Ishikawa (cell line): ENCODE measurements at regions not wholly inside any gene's neighbourhood (a gene's known extent, or its start where the extent isn't known, plus 50 kb on each side); places are given as distances from the start of the nearest gene placed in this dataset.

Experiments
- CEBPB ChIP-seq: IDR thresholded peaks from 2 replicates; pipeline ENCODE4 v1.6.1; 2012
- CREB1 ChIP-seq: IDR thresholded peaks from 2 replicates; pipeline ENCODE4 v1.6.1; 2012; ENCODE audit warnings: low read depth
- EGR1 ChIP-seq: IDR thresholded peaks from 2 replicates; pipeline ENCODE4 v1.6.1; 2012
- FOXM1 ChIP-seq: IDR thresholded peaks from 2 replicates; pipeline ENCODE4 v1.6.1; 2012; ENCODE audit warnings: low read depth, borderline replicate concordance
- RAD21 ChIP-seq: IDR thresholded peaks from 2 replicates; pipeline ENCODE4 v1.6.1; 2012; ENCODE audit warnings: low read depth
- TAF1 ChIP-seq: IDR thresholded peaks from 2 replicates; pipeline ENCODE4 v1.6.1; 2012; ENCODE audit warnings: low read depth, mild to moderate bottlenecking
- YY1 ChIP-seq: IDR thresholded peaks from 2 replicates; pipeline ENCODE4 v1.6.1; 2012; ENCODE audit warnings: low read depth

- TF ChIP-seq EGR1 (no peak), RAD21 (no peak), CEBPB (no peak), CREB1 (no peak), YY1 (no peak), TAF1 (no peak), FOXM1 (no peak)
These were observed 308.5 kb downstream of the PLK2 start for GRCh38 chr5:58151414-58151813.
